ENCODE measurements at regions not wholly inside any gene's neighbourhood (a gene's known extent, or its start where the extent isn't known, plus 50 kb on each side); places are given as distances from the start of the nearest gene placed in this dataset.

DNA sequence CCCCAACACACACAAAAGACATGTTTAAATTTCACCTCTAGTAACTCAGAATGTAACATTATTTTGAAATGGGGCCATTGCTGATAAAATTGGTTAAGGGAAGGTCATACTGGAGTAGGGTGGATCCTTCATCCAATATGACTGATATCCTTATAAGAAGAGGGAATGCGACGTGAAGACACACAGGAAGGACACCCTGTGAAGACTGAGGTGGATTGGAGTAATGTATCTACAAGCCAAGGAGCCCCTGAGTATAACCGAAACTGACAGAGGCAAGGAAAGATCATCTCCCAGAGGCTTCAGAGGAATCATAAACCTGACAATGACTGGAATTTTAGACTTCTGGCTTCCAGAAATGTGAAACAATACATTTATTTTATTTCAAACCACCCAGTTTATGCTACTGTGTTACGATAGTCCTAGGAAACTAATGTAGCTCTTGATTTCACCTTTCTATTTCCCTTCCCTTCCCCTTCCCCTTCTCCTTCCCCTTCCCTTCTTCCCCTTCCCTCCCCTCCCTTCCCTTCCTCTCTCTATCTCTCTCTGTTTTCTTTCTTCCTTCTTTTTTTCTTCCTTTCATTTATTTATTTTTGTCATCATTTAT, 1775.4 kb downstream of the LRRC4C start:
- TF ChIP-seq, protein P1, sequence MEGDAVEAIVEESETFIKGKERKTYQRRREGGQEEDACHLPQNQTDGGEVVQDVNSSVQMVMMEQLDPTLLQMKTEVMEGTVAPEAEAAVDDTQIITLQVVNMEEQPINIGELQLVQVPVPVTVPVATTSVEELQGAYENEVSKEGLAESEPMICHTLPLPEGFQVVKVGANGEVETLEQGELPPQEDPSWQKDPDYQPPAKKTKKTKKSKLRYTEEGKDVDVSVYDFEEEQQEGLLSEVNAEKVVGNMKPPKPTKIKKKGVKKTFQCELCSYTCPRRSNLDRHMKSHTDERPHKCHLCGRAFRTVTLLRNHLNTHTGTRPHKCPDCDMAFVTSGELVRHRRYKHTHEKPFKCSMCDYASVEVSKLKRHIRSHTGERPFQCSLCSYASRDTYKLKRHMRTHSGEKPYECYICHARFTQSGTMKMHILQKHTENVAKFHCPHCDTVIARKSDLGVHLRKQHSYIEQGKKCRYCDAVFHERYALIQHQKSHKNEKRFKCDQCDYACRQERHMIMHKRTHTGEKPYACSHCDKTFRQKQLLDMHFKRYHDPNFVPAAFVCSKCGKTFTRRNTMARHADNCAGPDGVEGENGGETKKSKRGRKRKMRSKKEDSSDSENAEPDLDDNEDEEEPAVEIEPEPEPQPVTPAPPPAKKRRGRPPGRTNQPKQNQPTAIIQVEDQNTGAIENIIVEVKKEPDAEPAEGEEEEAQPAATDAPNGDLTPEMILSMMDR (IDR thresholded peaks at IDR 0.05) = no peak
- TF ChIP-seq EP300 (IDR thresholded peaks at IDR 0.05) (no peak), POLR2A (IDR thresholded peaks at IDR 0.05) (no peak)

Data from upper lobe of left lung (tissue), 4 donors.